KBM-7 (cell line): ENCODE measurements at regions not wholly inside any gene's neighbourhood (a gene's known extent, or its start where the extent isn't known, plus 50 kb on each side); places are given as distances from the start of the nearest gene placed in this dataset.
"Not testable (repeated sequence)": the region's sequence is repeated elsewhere in the genome, so short reads cannot be mapped to it uniquely, and the experiment has no call there.

Source experiments
- DNase-seq: peaks from one replicate; pipeline ENCODE4 v3.0.0-alpha.2; 2015
- in situ Hi-C: fragments of 300-500 bp; cut with MboI; formaldehyde crosslinking; loops from 2 replicates; pipeline ENCODE4 v1.14.3; 2020; ENCODE audit warnings: low sequenced_read_pairs, low pct_unique_long_range_greater_than_20kb, mixed read lengths

GRCh38 chr13:78910147-78910546 lies 251.2 kb upstream of the OBI1 start:
- in situ Hi-C loops = no loop called here
- DNase-seq = no peak

- no peak for DNase-seq
- in situ Hi-C loops = no loop called here
Observed at GRCh38 chr13:78909276-78909675, 250.3 kb upstream of the OBI1 start.

- DNase-seq = no peak
- in situ Hi-C loops = no loop called here
Observed at GRCh38 chr13:78907006-78907405, 248.1 kb upstream of the OBI1 start.

- in situ Hi-C loops = no loop called here
- DNase-seq = no peak
Observed at GRCh38 chr13:78897200-78897599, 238.2 kb upstream of the OBI1 start.

GRCh38 chr13:78884571-78884970 lies 225.6 kb upstream of the OBI1 start:
- DNase-seq = no peak
- in situ Hi-C loops = no loop called here

- in situ Hi-C loops = no loop called here
- DNase-seq = no peak
Observed at GRCh38 chr13:78881751-78882150, 222.8 kb upstream of the OBI1 start.

- DNase-seq = no peak
- in situ Hi-C loops = no loop called here
Observed at GRCh38 chr13:78881054-78881453, 222.1 kb upstream of the OBI1 start.

- DNase-seq = no peak
- in situ Hi-C loops = no loop called here
Observed at GRCh38 chr13:78876915-78877549, 218.1 kb upstream of the OBI1 start.

GRCh38 chr13:78875792-78876580 lies 217.0 kb upstream of the OBI1 start:
- in situ Hi-C loops = no loop called here
- DNase-seq = no peak

- in situ Hi-C loops = no loop called here
- DNase-seq = no peak
Observed at GRCh38 chr13:78868991-78869390, 210.0 kb upstream of the OBI1 start.

- no peak for DNase-seq
- in situ Hi-C loops = no loop called here
Observed at GRCh38 chr13:78867655-78868054, 208.7 kb upstream of the OBI1 start.

GRCh38 chr13:78866076-78866475 lies 207.1 kb upstream of the OBI1 start:
- DNase-seq, in situ Hi-C loops: not testable (repeated sequence)

GRCh38 chr13:78862446-78862845 lies 203.5 kb upstream of the OBI1 start:
- DNase-seq = no peak
- in situ Hi-C loops = no loop called here

GRCh38 chr13:78852709-78853108 lies 193.8 kb upstream of the OBI1 start:
- in situ Hi-C loops = no loop called here
- no peak for DNase-seq

- DNase-seq = no peak
- in situ Hi-C loops = no loop called here
Observed at GRCh38 chr13:78845656-78846365, 186.9 kb upstream of the OBI1 start.

GRCh38 chr13:78844106-78844505 lies 185.2 kb upstream of the OBI1 start:
- in situ Hi-C loops = no loop called here
- no peak for DNase-seq

- DNase-seq = no peak
- in situ Hi-C loops = no loop called here
Observed at GRCh38 chr13:78841358-78841963, 182.5 kb upstream of the OBI1 start.

GRCh38 chr13:78836238-78836784 lies 177.4 kb upstream of the OBI1 start:
- in situ Hi-C loops = no loop called here
- DNase-seq = no peak

GRCh38 chr13:78832461-78832860 lies 173.5 kb upstream of the OBI1 start:
- DNase-seq = no peak
- in situ Hi-C loops = no loop called here

GRCh38 chr13:78830508-78830907 lies 171.6 kb upstream of the OBI1 start:
- in situ Hi-C loops = no loop called here
- DNase-seq = no peak
